ENCODE measurements at regions not wholly inside any gene's neighbourhood (a gene's known extent, or its start where the extent isn't known, plus 50 kb on each side); places are given as distances from the start of the nearest gene placed in this dataset.

DNA sequence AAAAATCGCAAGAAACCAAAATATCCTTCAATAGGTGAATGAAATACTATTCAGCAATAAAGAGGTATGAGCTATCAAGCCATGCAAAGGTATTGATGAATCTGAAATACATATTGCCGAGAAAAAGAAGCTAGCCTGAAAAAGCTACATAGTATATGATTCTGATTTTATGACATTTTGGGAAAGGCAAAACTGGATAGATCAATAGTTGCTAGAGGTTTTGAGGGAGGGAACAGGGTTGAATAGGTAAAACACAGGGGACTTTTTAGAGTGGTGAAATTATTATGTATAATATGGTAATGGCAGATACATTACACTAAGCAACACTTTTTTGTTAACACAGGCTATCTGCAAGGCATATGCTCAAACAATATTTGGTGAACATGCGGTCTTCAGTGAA, 327.6 kb upstream of the ADAMTSL1 start:
- TF ChIP-seq, protein P1, sequence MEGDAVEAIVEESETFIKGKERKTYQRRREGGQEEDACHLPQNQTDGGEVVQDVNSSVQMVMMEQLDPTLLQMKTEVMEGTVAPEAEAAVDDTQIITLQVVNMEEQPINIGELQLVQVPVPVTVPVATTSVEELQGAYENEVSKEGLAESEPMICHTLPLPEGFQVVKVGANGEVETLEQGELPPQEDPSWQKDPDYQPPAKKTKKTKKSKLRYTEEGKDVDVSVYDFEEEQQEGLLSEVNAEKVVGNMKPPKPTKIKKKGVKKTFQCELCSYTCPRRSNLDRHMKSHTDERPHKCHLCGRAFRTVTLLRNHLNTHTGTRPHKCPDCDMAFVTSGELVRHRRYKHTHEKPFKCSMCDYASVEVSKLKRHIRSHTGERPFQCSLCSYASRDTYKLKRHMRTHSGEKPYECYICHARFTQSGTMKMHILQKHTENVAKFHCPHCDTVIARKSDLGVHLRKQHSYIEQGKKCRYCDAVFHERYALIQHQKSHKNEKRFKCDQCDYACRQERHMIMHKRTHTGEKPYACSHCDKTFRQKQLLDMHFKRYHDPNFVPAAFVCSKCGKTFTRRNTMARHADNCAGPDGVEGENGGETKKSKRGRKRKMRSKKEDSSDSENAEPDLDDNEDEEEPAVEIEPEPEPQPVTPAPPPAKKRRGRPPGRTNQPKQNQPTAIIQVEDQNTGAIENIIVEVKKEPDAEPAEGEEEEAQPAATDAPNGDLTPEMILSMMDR (IDR thresholded peaks at IDR 0.05): no peak
- no peak for TF ChIP-seq POLR2A (IDR thresholded peaks at IDR 0.05)
- TF ChIP-seq POLR2AphosphoS5 (IDR thresholded peaks at IDR 0.05): no peak

Measured in prostate gland (tissue), 2 donors.